Uterus (tissue), 3 donors: ENCODE measurements at regions not wholly inside any gene's neighbourhood (a gene's known extent, or its start where the extent isn't known, plus 50 kb on each side); places are given as distances from the start of the nearest gene placed in this dataset.
"Not testable (repeated sequence)": the region's sequence is repeated elsewhere in the genome, so short reads cannot be mapped to it uniquely, and the experiment has no call there.

ENCODE experiments used
- DNase-seq, 2 donors: peaks; one replicate each; pipeline ENCODE4 v3.0.0-alpha.2; 2019 to 2020
- H3K27ac ChIP-seq, 2 donors: fragments of 200-600 bp; sonication (generic); 1 replicate in 1 of 2; 2 replicates in 1 of 2; pipeline ENCODE4 v1.5.1; 2016 to 2018
- H3K27me3 ChIP-seq, 2 donors: fragments of 200-600 bp; sonication (generic); one replicate each; pipeline ENCODE4 v1.5.1; 2018 to 2019; ENCODE audit warnings: control low read depth in 1 of 2
- H3K36me3 ChIP-seq, 2 donors: fragments of 200-600 bp; sonication (generic); one replicate each; pipeline ENCODE4 v1.5.1; 2019; ENCODE audit warnings: control low read depth in 1 of 2
- H3K4me1 ChIP-seq, 2 donors: fragments of 200-600 bp; sonication (generic); one replicate each; pipeline ENCODE4 v1.5.1; 2018 to 2019; ENCODE audit warnings: control low read depth in 1 of 2
- H3K4me3 ChIP-seq, 2 donors: fragments of 200-600 bp; sonication (generic); 1 replicate in 1 of 2; 2 replicates in 1 of 2; pipeline ENCODE4 v1.5.1; 2018 to 2019; ENCODE audit warnings: mild to moderate bottlenecking in 1 of 2
- H3K9me3 ChIP-seq, 2 donors: fragments of 200-600 bp; sonication (generic); one replicate each; pipeline ENCODE4 v1.5.1; 2019; ENCODE audit warnings: control low read depth in 1 of 2
- POLR2A ChIP-seq, 2 donors: fragments of 450-650 bp; IDR thresholded peaks; one replicate each; pipeline ENCODE4 v1.6.1; 2016; ENCODE audit warnings: antibody characterized with exemption in 2 of 2, mild to moderate bottlenecking in 1 of 2, moderate library complexity in 1 of 2
- intact Hi-C: fragments of 100-400 bp; cut with DNase I; formaldehyde crosslinking; loops from one replicate; pipeline ENCODE4 v1.15.1; 2023; ENCODE audit warnings: low total_unique reads
- TF ChIP-seq, protein P1 (sequence below), 4 experiments: fragments of 200-600 bp in 2 of 4; fragments of 450-650 bp in 2 of 4; sonication (generic) in 2 of 4; IDR thresholded peaks; one replicate each; pipeline ENCODE4 v1.5.1; 2016 to 2019; ENCODE audit warnings: antibody characterized with exemption in 4 of 4, mild to moderate bottlenecking in 2 of 4, moderate library complexity in 1 of 4
- donor health status: DM: yes; HTN: yes; CAD: no.

- H3K27me3 ChIP-seq, result no peaks in the 10 kb centered on the region
- intact Hi-C loops, result no loop called here
- H3K4me1 ChIP-seq, result no peaks in the 10 kb centered on the region
- no peaks in the 10 kb centered on the region for H3K36me3 ChIP-seq
- H3K4me3 ChIP-seq, result no peak overlapping the region
- H3K9me3 ChIP-seq, result no peaks in the 10 kb centered on the region
- TF ChIP-seq, protein P1, sequence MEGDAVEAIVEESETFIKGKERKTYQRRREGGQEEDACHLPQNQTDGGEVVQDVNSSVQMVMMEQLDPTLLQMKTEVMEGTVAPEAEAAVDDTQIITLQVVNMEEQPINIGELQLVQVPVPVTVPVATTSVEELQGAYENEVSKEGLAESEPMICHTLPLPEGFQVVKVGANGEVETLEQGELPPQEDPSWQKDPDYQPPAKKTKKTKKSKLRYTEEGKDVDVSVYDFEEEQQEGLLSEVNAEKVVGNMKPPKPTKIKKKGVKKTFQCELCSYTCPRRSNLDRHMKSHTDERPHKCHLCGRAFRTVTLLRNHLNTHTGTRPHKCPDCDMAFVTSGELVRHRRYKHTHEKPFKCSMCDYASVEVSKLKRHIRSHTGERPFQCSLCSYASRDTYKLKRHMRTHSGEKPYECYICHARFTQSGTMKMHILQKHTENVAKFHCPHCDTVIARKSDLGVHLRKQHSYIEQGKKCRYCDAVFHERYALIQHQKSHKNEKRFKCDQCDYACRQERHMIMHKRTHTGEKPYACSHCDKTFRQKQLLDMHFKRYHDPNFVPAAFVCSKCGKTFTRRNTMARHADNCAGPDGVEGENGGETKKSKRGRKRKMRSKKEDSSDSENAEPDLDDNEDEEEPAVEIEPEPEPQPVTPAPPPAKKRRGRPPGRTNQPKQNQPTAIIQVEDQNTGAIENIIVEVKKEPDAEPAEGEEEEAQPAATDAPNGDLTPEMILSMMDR (IDR thresholded peaks at IDR 0.05), result no peak
- no peak for TF ChIP-seq POLR2A (IDR thresholded peaks at IDR 0.05)
- H3K27ac ChIP-seq, result no peak overlapping the region
- no peak for DNase-seq
Observed at GRCh38 chr3:127073941-127074820, 91.3 kb downstream of the PLXNA1 start.

- H3K36me3 ChIP-seq, result no peaks in the 10 kb centered on the region
- TF ChIP-seq POLR2A (IDR thresholded peaks at IDR 0.05), result no peak
- TF ChIP-seq, protein P1 (IDR thresholded peaks at IDR 0.05), result no peak
- intact Hi-C loops, result no loop called here
- no peak for DNase-seq
- H3K4me3 ChIP-seq, result no peak overlapping the region
- no peak overlapping the region for H3K27ac ChIP-seq
- no peaks in the 10 kb centered on the region for H3K4me1 ChIP-seq
- H3K27me3 ChIP-seq, result no peaks in the 10 kb centered on the region
- H3K9me3 ChIP-seq, result no peaks in the 10 kb centered on the region
Observed at GRCh38 chr3:127074900-127075360, 92.0 kb downstream of the PLXNA1 start.

DNA sequence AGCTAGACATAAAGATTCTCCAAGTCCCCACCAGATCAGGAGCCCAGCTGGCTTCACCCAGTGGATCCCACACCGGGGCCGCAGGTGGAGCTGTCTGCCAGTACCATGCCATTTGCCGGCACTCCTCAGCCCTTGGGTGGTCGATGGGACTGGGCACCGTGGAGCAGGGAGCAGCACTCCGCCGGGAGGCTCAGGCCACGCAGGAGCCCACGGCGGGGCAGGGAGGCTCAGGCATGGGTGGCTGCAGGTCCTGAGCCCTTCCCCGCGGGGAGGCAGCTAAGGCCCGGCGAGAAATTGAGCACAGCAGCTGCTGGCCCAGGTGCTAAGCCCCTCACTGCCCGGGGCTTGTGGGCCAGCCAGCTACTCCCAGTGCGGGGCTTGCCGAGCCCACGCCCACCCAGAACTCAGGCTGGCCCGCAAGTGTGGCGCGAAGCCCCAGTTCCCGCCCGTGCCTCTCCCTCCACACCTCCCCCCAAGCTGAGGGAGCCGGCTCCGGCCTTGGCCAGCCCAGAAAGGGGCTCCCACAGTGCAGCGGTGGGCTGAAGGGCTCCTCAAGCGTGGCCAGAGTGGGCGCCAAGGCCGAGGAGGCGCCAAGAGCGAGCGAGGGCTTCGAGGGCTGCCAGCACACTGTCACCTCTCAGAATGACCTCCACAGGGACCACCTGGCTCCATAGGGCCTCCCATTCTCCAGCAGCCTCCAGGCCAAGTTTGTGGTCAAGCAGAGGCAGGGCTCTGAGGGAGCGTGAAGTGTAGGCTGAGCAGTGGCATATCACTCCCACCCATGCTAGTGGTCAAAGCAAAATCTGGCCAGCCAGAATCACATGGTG, 93.5 kb downstream of the PLXNA1 start:
- DNase-seq, H3K9me3 ChIP-seq, H3K27ac ChIP-seq, H3K27me3 ChIP-seq, intact Hi-C loops, H3K4me3 ChIP-seq, H3K4me1 ChIP-seq, H3K36me3 ChIP-seq: not testable (repeated sequence)

- intact Hi-C loops, result no loop called here
- H3K9me3 ChIP-seq, result no peaks in the 10 kb centered on the region
- H3K4me1 ChIP-seq, result no peaks in the 10 kb centered on the region
- H3K27ac ChIP-seq, result no peak overlapping the region
- no peaks in the 10 kb centered on the region for H3K36me3 ChIP-seq
- H3K4me3 ChIP-seq, result no peak overlapping the region
- no peaks in the 10 kb centered on the region for H3K27me3 ChIP-seq
- DNase-seq, result no peak
- TF ChIP-seq POLR2A (IDR thresholded peaks at IDR 0.05), result no peak
- TF ChIP-seq, protein P1 (IDR thresholded peaks at IDR 0.05), result no peak
Observed at GRCh38 chr3:127077068-127077467, 94.2 kb downstream of the PLXNA1 start.

- DNase-seq, result no peak
- Histone ChIP-seq H3K4me1 (no peaks in the 10 kb centered on the region), H3K9me3 (no peaks in the 10 kb centered on the region), H3K27me3 (no peaks in the 10 kb centered on the region), H3K4me3 (no peak overlapping the region), H3K27ac (no peak overlapping the region), H3K36me3 (no peaks in the 10 kb centered on the region)
- intact Hi-C loops, result no loop called here
- no peak for TF ChIP-seq POLR2A (IDR thresholded peaks at IDR 0.05)
- TF ChIP-seq, protein P1 (IDR thresholded peaks at IDR 0.05), result no peak
Observed at GRCh38 chr3:127077505-127078064, 94.7 kb downstream of the PLXNA1 start.
